ENCODE measurements at regions not wholly inside any gene's neighbourhood (a gene's known extent, or its start where the extent isn't known, plus 50 kb on each side); places are given as distances from the start of the nearest gene placed in this dataset.

- DNase-seq: no peak
Measured at GRCh38 chr10:120960725-120961124, 109.6 kb downstream of the WDR11 start.

- DNase-seq: no peak
Measured at GRCh38 chr10:120961795-120962755, 110.9 kb downstream of the WDR11 start.

- peak; percentile 37 to 62 for DNase-seq
Measured at GRCh38 chr10:120962756-120963593, 111.8 kb downstream of the WDR11 start.

- DNase-seq: peak in 1 of 2 experiments; percentile 16
Measured at GRCh38 chr10:120963594-120964220, 112.5 kb downstream of the WDR11 start.

GRCh38 chr10:120966657-120967045 lies 115.5 kb downstream of the WDR11 start:
- no peak for DNase-seq

- no peak for DNase-seq
Measured at GRCh38 chr10:120969219-120969645, 118.1 kb downstream of the WDR11 start.

GRCh38 chr10:120970595-120971529 lies 119.7 kb downstream of the WDR11 start:
- no peak for DNase-seq

- DNase-seq: no peak
Measured at GRCh38 chr10:120971671-120972070, 120.5 kb downstream of the WDR11 start.

GRCh38 chr10:120972259-120972658 lies 121.1 kb downstream of the WDR11 start:
- DNase-seq: no peak

- no peak for DNase-seq
Measured at GRCh38 chr10:120975072-120975867, 124.1 kb downstream of the WDR11 start.

GRCh38 chr10:120975868-120976225 lies 124.7 kb downstream of the WDR11 start:
- no peak for DNase-seq

GRCh38 chr10:120977897-120978296 lies 126.7 kb downstream of the WDR11 start:
- no peak for DNase-seq

GRCh38 chr10:120978589-120979252 lies 127.6 kb downstream of the WDR11 start:
- DNase-seq: no peak

- peak; percentile 37 to 72 for DNase-seq
Measured at GRCh38 chr10:120979435-120980278, 128.5 kb downstream of the WDR11 start.

- DNase-seq: no peak
Measured at GRCh38 chr10:120980279-120981255, 129.4 kb downstream of the WDR11 start.

- DNase-seq: no peak
Measured at GRCh38 chr10:120981601-120982391, 130.6 kb downstream of the WDR11 start.

- DNase-seq: no peak
Measured at GRCh38 chr10:120982507-120982906, 131.3 kb downstream of the WDR11 start.

- no peak for DNase-seq
Measured at GRCh38 chr10:120983721-120984120, 132.6 kb downstream of the WDR11 start.
